ENCODE measurements at regions not wholly inside any gene's neighbourhood (a gene's known extent, or its start where the extent isn't known, plus 50 kb on each side); places are given as distances from the start of the nearest gene placed in this dataset.

- Histone ChIP-seq H3K4me2 (no peak overlapping the region), H3K4me1 (ENCODE audit: low read depth, poor library complexity, severe bottlenecking) (no peaks in the 10 kb centered on the region), H2AFZ (ENCODE audit: low read depth) (no peak overlapping the region), H4K20me1 (ENCODE audit: insufficient read depth) (no peaks in the 10 kb centered on the region), H3K79me2 (ENCODE audit: insufficient read depth, low read depth) (no peaks in the 10 kb centered on the region), H3K27ac (no peak overlapping the region), H3K36me3 (ENCODE audit: insufficient read depth) (no peaks in the 10 kb centered on the region), H3K27me3 (ENCODE audit: insufficient read depth, low read depth) (no peaks in the 10 kb centered on the region), H3K4me3 (IDR thresholded peaks at IDR 0.05; ENCODE audit: insufficient read depth, low read depth, low read length) (no peak overlapping the region), H3K9ac (no peak overlapping the region)
- TF ChIP-seq CTCF (conservative IDR thresholded peaks at IDR 0.05; ENCODE audit: low read depth, low read length) = no peak
Measured at GRCh38 chr6:163782436-163783003, 368.0 kb downstream of the QKI start.

- H3K9ac ChIP-seq = no peak overlapping the region
- H3K79me2 ChIP-seq (ENCODE audit: insufficient read depth, low read depth) = no peaks in the 10 kb centered on the region
- TF ChIP-seq CTCF (conservative IDR thresholded peaks at IDR 0.05; ENCODE audit: low read depth, low read length) = no peak
- no peak overlapping the region for H2AFZ ChIP-seq (ENCODE audit: low read depth)
- no peaks in the 10 kb centered on the region for H3K36me3 ChIP-seq (ENCODE audit: insufficient read depth)
- H3K27me3 ChIP-seq (ENCODE audit: insufficient read depth, low read depth) = no peaks in the 10 kb centered on the region
- H3K27ac ChIP-seq = no peak overlapping the region
- H3K4me1 ChIP-seq (ENCODE audit: low read depth, poor library complexity, severe bottlenecking) = no peaks in the 10 kb centered on the region
- no peak overlapping the region for H3K4me2 ChIP-seq
- no peaks in the 10 kb centered on the region for H4K20me1 ChIP-seq (ENCODE audit: insufficient read depth)
- no peak overlapping the region for H3K4me3 ChIP-seq (IDR thresholded peaks at IDR 0.05; ENCODE audit: insufficient read depth, low read depth, low read length)
Measured at GRCh38 chr6:163780994-163781393, 366.5 kb downstream of the QKI start.

- H4K20me1 ChIP-seq (ENCODE audit: insufficient read depth) = no peaks in the 10 kb centered on the region
- H3K79me2 ChIP-seq (ENCODE audit: insufficient read depth, low read depth) = no peaks in the 10 kb centered on the region
- H3K9ac ChIP-seq = no peak overlapping the region
- H3K36me3 ChIP-seq (ENCODE audit: insufficient read depth) = no peaks in the 10 kb centered on the region
- TF ChIP-seq CTCF (conservative IDR thresholded peaks at IDR 0.05; ENCODE audit: low read depth, low read length) = no peak
- no peaks in the 10 kb centered on the region for H3K27me3 ChIP-seq (ENCODE audit: insufficient read depth, low read depth)
- H2AFZ ChIP-seq (ENCODE audit: low read depth) = no peak overlapping the region
- no peak overlapping the region for H3K4me3 ChIP-seq (IDR thresholded peaks at IDR 0.05; ENCODE audit: insufficient read depth, low read depth, low read length)
- no peak overlapping the region for H3K27ac ChIP-seq
- H3K4me1 ChIP-seq (ENCODE audit: low read depth, poor library complexity, severe bottlenecking) = no peaks in the 10 kb centered on the region
- H3K4me2 ChIP-seq = no peak overlapping the region
Measured at GRCh38 chr6:163779727-163780284, 365.3 kb downstream of the QKI start.

GRCh38 chr6:163777716-163778115 is 363.2 kb downstream of the QKI start:
- no peak overlapping the region for H3K9ac ChIP-seq
- no peaks in the 10 kb centered on the region for H4K20me1 ChIP-seq (ENCODE audit: insufficient read depth)
- no peaks in the 10 kb centered on the region for H3K36me3 ChIP-seq (ENCODE audit: insufficient read depth)
- no peak for TF ChIP-seq CTCF (conservative IDR thresholded peaks at IDR 0.05; ENCODE audit: low read depth, low read length)
- no peak overlapping the region for H2AFZ ChIP-seq (ENCODE audit: low read depth)
- H3K4me3 ChIP-seq (IDR thresholded peaks at IDR 0.05; ENCODE audit: insufficient read depth, low read depth, low read length) = no peak overlapping the region
- H3K27ac ChIP-seq = no peak overlapping the region
- H3K27me3 ChIP-seq (ENCODE audit: insufficient read depth, low read depth) = no peaks in the 10 kb centered on the region
- no peak overlapping the region for H3K4me2 ChIP-seq
- no peaks in the 10 kb centered on the region for H3K4me1 ChIP-seq (ENCODE audit: low read depth, poor library complexity, severe bottlenecking)
- no peaks in the 10 kb centered on the region for H3K79me2 ChIP-seq (ENCODE audit: insufficient read depth, low read depth)
